GM12872 (cell line): ENCODE measurements at regions not wholly inside any gene's neighbourhood (a gene's known extent, or its start where the extent isn't known, plus 50 kb on each side); places are given as distances from the start of the nearest gene placed in this dataset.

Experiments used
- CTCF ChIP-seq: IDR thresholded peaks from 3 replicates; pipeline ENCODE4 v1.5.1; 2011; ENCODE audit warnings: low read depth, mild to moderate bottlenecking, low read length, moderate library complexity; ENCODE audit not compliant: insufficient read depth

GRCh38 chr9:744046-744712 lies 97.3 kb upstream of the DMRT1 start:
- no peak for TF ChIP-seq CTCF

- no peak for TF ChIP-seq CTCF
Measured at GRCh38 chr9:744790-745484, 96.6 kb upstream of the DMRT1 start.

GRCh38 chr9:745761-746380 lies 95.6 kb upstream of the DMRT1 start:
- TF ChIP-seq CTCF: no peak

- TF ChIP-seq CTCF: no peak
Measured at GRCh38 chr9:746661-747434, 94.6 kb upstream of the DMRT1 start.

GRCh38 chr9:747567-747966 lies 93.9 kb upstream of the DMRT1 start:
- no peak for TF ChIP-seq CTCF

GRCh38 chr9:748861-749497 lies 92.5 kb upstream of the DMRT1 start:
- no peak for TF ChIP-seq CTCF
